BLaER1 treated with 17β-estradiol and CSF1 and Interleukin-3, amounts not matched to agents 10 nM and 100 nM (cell line): ENCODE measurements at regions not wholly inside any gene's neighbourhood (a gene's known extent, or its start where the extent isn't known, plus 50 kb on each side); places are given as distances from the start of the nearest gene placed in this dataset.

ENCODE experiments used
- H3K27ac ChIP-seq, 11 experiments: shearing (Covaris generic); formaldehyde crosslinking; 2 replicates each; pipeline ENCODE4 v1.8.1; 2022
- H3K27me3 ChIP-seq, 11 experiments: shearing (Covaris generic); formaldehyde crosslinking; 2 replicates each; pipeline ENCODE4 v1.8.1; 2022
- H3K36me3 ChIP-seq, 11 experiments: shearing (Covaris generic); formaldehyde crosslinking; 2 replicates each; pipeline ENCODE4 v1.8.1; 2022
- H3K4me1 ChIP-seq, 10 experiments: shearing (Covaris generic); formaldehyde crosslinking; 2 replicates each; pipeline ENCODE4 v1.8.1; 2022
- H3K4me2 ChIP-seq, 11 experiments: shearing (Covaris generic); formaldehyde crosslinking; 2 replicates each; pipeline ENCODE4 v1.8.1; 2022
- H3K4me3 ChIP-seq, 10 experiments: shearing (Covaris generic); formaldehyde crosslinking; 2 replicates each; pipeline ENCODE4 v1.8.1; 2022
- H3K9ac ChIP-seq, 11 experiments: shearing (Covaris generic); formaldehyde crosslinking; 2 replicates each; pipeline ENCODE4 v1.8.1; 2022
- H3K9me3 ChIP-seq, 11 experiments: shearing (Covaris generic); formaldehyde crosslinking; replicated peaks in 1 of 11; 2 replicates each; pipeline ENCODE4 v1.8.1; 2022
- H4K20me1 ChIP-seq, 11 experiments: shearing (Covaris generic); formaldehyde crosslinking; 2 replicates each; pipeline ENCODE4 v1.8.1; 2022
- Cebpa-rat ChIP-seq, 11 experiments: shearing (Covaris generic); IDR thresholded peaks; 2 replicates each; pipeline ENCODE4 v1.8.1; 2022

DNA sequence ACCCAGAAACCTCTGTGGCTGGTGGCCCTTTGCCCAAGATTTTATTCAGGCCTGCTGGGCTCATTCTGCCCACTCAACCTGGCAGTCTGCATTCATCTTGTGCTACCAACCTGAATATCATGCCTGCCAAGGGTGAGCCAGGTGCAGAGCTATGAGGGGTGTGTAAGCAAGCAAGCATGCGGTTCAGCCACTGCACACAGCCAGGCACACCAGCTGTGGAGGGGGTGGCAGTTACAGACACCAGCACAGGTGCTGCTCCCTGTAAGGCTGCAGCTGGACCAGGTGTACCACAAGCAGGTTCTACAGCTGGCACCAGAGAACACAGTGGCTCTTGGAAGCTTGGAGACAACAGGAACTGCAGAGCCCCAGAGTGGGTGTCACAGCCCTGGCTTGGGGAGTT lies 633.2 kb downstream of the FBXO15 start:
- no peak for TF ChIP-seq Cebpa-rat (IDR thresholded peaks at IDR 0.05)
- H3K36me3 ChIP-seq, result no peaks in the 10 kb centered on the region
- H3K9me3 ChIP-seq, result peaks cover 0 to 8% (median 0%) of the 10 kb centered on the region in 11 experiments; a peak in 1 of 22 replicates
- H3K27me3 ChIP-seq, result no peaks in the 10 kb centered on the region
- H3K4me1 ChIP-seq, result peaks cover 0 to 9% (median 0%) of the 10 kb centered on the region in 10 experiments; a peak in 1 of 20 replicates
- no peak overlapping the region for H3K4me2 ChIP-seq
- no peak overlapping the region for H3K9ac ChIP-seq
- no peak overlapping the region for H3K27ac ChIP-seq
- H4K20me1 ChIP-seq, result no peaks in the 10 kb centered on the region
- H3K4me3 ChIP-seq, result no peak overlapping the region

DNA sequence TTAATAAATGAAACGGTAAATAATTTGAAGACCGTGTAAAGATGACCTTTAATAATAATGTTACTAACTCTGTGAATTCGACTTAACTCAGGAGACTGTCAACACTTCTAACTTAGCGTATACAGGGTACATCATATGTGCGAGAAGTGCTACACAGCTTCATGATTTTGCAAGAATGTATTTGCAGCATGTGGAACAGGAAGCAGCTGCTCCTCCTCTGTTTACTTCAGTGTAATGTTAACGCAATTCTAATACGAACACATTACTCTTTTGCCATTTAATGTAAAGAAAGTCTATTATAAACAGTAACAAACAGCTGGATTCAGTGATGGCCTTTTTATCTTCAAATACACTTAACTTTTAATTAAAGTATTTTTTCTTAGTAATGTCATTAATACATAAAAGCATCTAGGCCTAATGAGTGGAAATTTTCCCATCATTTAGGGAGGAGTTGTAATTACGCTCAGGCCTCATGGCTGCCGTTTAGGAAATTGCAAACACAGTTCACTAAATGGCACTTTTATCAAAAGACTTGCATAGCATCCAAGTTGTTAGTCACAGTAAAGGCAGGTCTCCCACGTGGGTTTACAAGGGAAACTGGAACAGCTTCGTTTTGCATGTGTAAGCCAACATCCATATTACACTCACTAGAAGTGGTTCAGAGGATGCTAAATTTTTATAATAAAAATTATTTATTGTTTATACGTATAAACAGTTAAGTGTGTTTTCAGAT lies 635.7 kb downstream of the FBXO15 start:
- TF ChIP-seq Cebpa-rat (IDR thresholded peaks at IDR 0.05), result no peak
- Histone ChIP-seq H3K4me1 (peaks cover 0 to 9% (median 0%) of the 10 kb centered on the region in 10 experiments; a peak in 1 of 20 replicates), H3K9me3 (peaks cover 0 to 8% (median 0%) of the 10 kb centered on the region in 11 experiments; a peak in 1 of 22 replicates), H3K27me3 (no peaks in the 10 kb centered on the region), H3K4me2 (peak overlapping the region in 6 of 11 experiments; percentile 2 to 34 (median 10); a peak in 3 of 22 replicates), H3K36me3 (no peaks in the 10 kb centered on the region), H4K20me1 (no peaks in the 10 kb centered on the region), H3K27ac (peak overlapping the region in 8 of 11 experiments; percentile 26 to 59 (median 40); a peak in 14 of 22 replicates), H3K9ac (no peak overlapping the region), H3K4me3 (no peak overlapping the region)

DNA sequence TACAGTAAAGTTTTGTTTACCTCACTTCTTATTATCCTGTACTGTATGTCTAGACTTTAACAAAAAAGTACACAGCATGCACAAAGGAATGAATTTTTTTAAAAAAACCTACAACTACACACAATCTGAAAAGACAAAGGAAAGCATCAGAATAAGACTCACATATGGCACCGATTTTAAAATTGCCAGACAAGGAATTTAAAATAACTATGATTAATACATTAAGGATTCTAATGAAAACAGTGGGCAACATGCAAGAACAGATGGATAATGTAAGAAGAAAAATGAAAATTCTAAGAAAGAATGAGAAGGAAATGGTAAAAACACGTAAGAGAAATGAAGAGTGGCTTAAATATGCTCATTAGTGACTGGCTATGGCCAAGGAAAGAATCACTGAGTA lies 638.2 kb downstream of the FBXO15 start:
- no peak overlapping the region for H3K9ac ChIP-seq
- no peaks in the 10 kb centered on the region for H3K36me3 ChIP-seq
- H4K20me1 ChIP-seq, result no peaks in the 10 kb centered on the region
- no peak for TF ChIP-seq Cebpa-rat (IDR thresholded peaks at IDR 0.05)
- no peak overlapping the region for H3K4me2 ChIP-seq
- H3K4me3 ChIP-seq, result no peak overlapping the region
- H3K9me3 ChIP-seq, result no peaks in the 10 kb centered on the region; a peak in 1 of 22 replicates
- H3K27ac ChIP-seq, result no peak overlapping the region
- H3K4me1 ChIP-seq, result peaks cover 0 to 9% (median 0%) of the 10 kb centered on the region in 10 experiments; a peak in 1 of 20 replicates
- no peaks in the 10 kb centered on the region for H3K27me3 ChIP-seq

DNA sequence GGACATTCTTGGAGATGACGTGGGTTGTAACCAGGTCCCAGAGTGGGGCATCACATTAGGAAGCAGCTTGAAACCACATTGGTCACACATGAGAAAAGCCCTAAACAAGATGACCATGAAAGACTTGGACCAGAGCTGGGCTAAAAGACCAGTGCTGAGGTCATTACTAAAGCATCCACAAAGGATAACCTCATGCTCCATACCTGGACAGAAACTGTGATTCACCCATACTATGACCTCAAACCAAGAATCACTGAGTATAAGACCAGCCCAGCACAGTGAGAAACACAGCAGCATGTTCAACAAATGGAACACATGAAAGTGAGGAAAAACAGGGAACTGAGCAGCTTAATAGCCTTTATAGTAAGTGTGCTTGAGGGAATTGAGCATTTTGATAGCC lies 635.5 kb upstream of the NETO1 start:
- no peak for TF ChIP-seq Cebpa-rat (IDR thresholded peaks at IDR 0.05)
- no peaks in the 10 kb centered on the region for H3K36me3 ChIP-seq
- H3K4me1 ChIP-seq, result no peaks in the 10 kb centered on the region
- no peaks in the 10 kb centered on the region for H4K20me1 ChIP-seq
- H3K4me2 ChIP-seq, result no peak overlapping the region
- H3K4me3 ChIP-seq, result no peak overlapping the region
- no peaks in the 10 kb centered on the region for H3K27me3 ChIP-seq
- no peaks in the 10 kb centered on the region for H3K9me3 ChIP-seq
- H3K27ac ChIP-seq, result no peak overlapping the region
- H3K9ac ChIP-seq, result no peak overlapping the region

DNA sequence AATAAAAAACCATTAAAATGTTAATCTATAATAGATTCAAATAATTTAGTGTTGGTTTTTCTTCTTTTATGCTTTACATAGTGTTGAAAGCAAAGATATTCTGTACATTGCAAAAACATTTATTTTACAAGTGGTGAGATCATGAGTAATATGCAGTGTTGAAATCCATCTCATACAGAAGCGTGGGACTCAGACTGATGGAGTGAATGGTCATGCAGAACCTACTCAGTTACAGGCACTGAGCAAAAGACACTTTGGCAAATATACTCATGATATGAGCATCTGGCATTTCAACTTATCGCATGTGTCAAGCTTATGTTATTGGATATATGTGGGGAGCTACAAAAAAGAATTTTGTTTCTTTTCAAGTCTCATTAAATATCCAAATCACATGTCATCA lies 620.2 kb upstream of the NETO1 start:
- Histone ChIP-seq H3K27me3 (no peaks in the 10 kb centered on the region; a peak in 1 of 22 replicates), H3K27ac (no peak overlapping the region), H3K4me2 (no peak overlapping the region), H3K4me1 (no peaks in the 10 kb centered on the region), H3K4me3 (no peak overlapping the region), H4K20me1 (no peaks in the 10 kb centered on the region), H3K36me3 (no peaks in the 10 kb centered on the region), H3K9ac (no peak overlapping the region), H3K9me3 (no peaks in the 10 kb centered on the region)
- no peak for TF ChIP-seq Cebpa-rat (IDR thresholded peaks at IDR 0.05)

DNA sequence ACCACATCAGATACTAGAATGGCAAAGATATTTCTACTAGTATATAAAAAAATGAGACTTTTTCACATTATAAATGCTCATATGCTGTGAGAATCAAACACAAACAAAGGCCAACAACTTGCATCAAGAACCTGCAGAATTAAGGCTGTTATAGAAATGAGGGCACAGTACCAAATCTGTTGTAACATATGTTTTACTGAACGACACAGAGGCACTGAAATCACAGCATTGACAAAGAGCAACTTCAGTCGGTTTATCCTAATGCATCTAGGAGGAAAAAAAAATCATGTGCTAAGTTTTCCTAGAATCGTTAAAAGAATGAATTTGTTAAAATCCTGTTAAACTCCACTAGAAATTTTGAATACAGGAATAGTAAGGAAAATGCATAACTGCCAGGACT lies 617.4 kb upstream of the NETO1 start:
- no peak for TF ChIP-seq Cebpa-rat (IDR thresholded peaks at IDR 0.05)
- no peaks in the 10 kb centered on the region for H3K36me3 ChIP-seq

DNA sequence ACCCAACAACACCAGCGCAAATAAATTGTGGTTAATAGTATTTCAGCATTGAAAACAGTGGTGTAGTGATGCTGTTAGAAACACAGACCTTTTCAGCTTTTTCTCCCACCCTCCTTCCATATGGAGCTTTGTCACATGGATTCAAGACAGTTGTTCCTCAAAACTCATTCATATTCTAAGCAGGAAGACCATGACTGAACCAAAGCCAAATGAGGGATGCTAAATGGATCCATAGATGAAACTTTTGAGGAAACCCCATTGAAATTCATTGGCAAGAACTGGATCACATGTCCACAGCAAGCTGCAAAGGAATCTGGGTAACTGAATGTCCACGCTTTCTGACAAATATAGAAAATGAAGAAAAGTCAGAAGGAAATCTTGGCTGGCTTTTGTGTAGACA lies 615.1 kb upstream of the NETO1 start:
- Histone ChIP-seq H3K27me3 (no peaks in the 10 kb centered on the region), H3K4me3 (no peak overlapping the region)

More for the DNA sequence above, 617.4 kb upstream of the NETO1 start:
- H3K9me3 ChIP-seq, result no peaks in the 10 kb centered on the region
- H3K4me3 ChIP-seq, result no peak overlapping the region
- H3K9ac ChIP-seq, result no peak overlapping the region
- no peaks in the 10 kb centered on the region for H3K27me3 ChIP-seq
- no peak overlapping the region for H3K4me2 ChIP-seq
- no peak overlapping the region for H3K27ac ChIP-seq
- H4K20me1 ChIP-seq, result no peaks in the 10 kb centered on the region
- H3K4me1 ChIP-seq, result no peaks in the 10 kb centered on the region

DNA sequence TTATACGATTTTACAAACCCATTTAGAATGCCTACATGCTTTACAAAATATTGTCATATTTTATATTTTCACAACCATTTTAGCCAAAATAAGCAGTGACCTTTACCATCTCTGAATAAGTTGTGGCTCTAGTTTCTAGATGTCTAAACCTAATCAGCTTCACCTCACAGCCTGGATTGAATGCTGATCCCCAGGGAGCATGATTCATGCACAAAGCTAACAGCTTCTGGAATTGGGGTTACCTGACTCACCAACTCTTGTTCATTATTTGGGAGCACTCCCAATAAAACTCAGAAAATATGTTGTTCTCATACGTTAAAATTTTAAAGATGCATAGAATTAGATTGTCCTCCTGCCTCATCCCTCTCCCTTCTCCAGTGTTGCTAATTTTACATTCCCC lies 611.7 kb upstream of the NETO1 start:
- no peak overlapping the region for H3K4me3 ChIP-seq
- no peak overlapping the region for H3K4me2 ChIP-seq
- H4K20me1 ChIP-seq, result no peaks in the 10 kb centered on the region
- H3K27ac ChIP-seq, result no peak overlapping the region
- no peaks in the 10 kb centered on the region for H3K4me1 ChIP-seq
- no peak overlapping the region for H3K9ac ChIP-seq
- H3K9me3 ChIP-seq, result peaks cover 0 to 6% (median 0%) of the 10 kb centered on the region in 11 experiments; a peak in 4 of 22 replicates
- no peaks in the 10 kb centered on the region for H3K36me3 ChIP-seq
- no peak for TF ChIP-seq Cebpa-rat (IDR thresholded peaks at IDR 0.05)
- no peaks in the 10 kb centered on the region for H3K27me3 ChIP-seq

More for the DNA sequence above, 615.1 kb upstream of the NETO1 start:
- Histone ChIP-seq H3K4me2 (no peak overlapping the region), H4K20me1 (no peaks in the 10 kb centered on the region), H3K4me1 (no peaks in the 10 kb centered on the region), H3K9ac (no peak overlapping the region), H3K36me3 (no peaks in the 10 kb centered on the region), H3K27ac (no peak overlapping the region), H3K9me3 (no peaks in the 10 kb centered on the region)
- no peak for TF ChIP-seq Cebpa-rat (IDR thresholded peaks at IDR 0.05)

DNA sequence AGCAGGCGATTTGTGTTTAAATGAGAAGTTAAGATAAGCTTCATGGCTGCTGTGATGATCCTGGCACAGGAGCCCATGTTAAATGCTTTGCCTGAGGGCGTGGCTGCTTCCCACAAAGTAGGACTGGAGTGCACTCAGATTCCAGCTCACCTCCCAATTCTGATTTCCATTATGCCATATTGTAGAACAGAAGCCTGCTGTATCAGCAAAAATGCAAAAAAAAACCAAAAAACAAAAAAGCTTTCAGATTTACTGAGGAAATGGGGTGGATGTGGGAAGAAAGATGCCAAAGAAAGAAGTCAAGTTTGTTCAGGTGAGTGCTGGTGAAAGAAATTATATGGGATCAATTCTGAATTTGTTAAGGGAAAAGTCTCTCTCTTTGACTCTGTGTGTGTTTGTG lies 610.4 kb upstream of the NETO1 start:
- TF ChIP-seq Cebpa-rat (IDR thresholded peaks at IDR 0.05), result no peak
- Histone ChIP-seq H3K27me3 (no peaks in the 10 kb centered on the region), H3K36me3 (no peaks in the 10 kb centered on the region), H3K4me3 (no peak overlapping the region), H4K20me1 (no peaks in the 10 kb centered on the region), H3K9me3 (peaks cover 0 to 6% (median 0%) of the 10 kb centered on the region in 11 experiments; a peak in 4 of 22 replicates), H3K4me2 (no peak overlapping the region), H3K9ac (no peak overlapping the region), H3K27ac (no peak overlapping the region), H3K4me1 (no peaks in the 10 kb centered on the region)

DNA sequence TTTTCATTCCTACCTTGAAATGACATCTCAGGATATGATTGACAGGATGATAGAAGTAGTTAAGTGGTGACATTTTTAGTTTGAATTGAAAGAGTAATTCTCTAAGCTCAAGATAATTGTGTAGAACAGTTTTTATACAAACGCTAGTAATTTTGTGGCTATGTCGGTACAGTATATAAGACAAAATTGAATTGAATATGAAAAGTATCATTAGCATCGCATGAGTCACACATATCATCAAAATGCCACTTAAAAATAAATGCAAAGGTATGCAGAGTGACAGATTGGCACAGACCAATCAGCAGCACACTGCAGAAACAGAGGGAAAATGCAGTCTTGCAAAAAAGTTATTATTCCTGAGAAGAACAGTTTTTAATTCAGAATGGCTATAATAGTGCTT lies 608.2 kb upstream of the NETO1 start:
- Histone ChIP-seq H3K36me3 (no peaks in the 10 kb centered on the region), H3K27ac (no peak overlapping the region), H3K9ac (no peak overlapping the region), H4K20me1 (no peaks in the 10 kb centered on the region), H3K4me3 (no peak overlapping the region), H3K27me3 (no peaks in the 10 kb centered on the region), H3K4me2 (no peak overlapping the region), H3K9me3 (peaks cover 0 to 6% (median 0%) of the 10 kb centered on the region in 11 experiments; a peak in 4 of 22 replicates), H3K4me1 (no peaks in the 10 kb centered on the region)
- TF ChIP-seq Cebpa-rat (IDR thresholded peaks at IDR 0.05), result no peak
